PFSK-1 (cell line): ENCODE measurements at regions not wholly inside any gene's neighbourhood (a gene's known extent, or its start where the extent isn't known, plus 50 kb on each side); places are given as distances from the start of the nearest gene placed in this dataset.

ENCODE experiments used
- FOXP2 ChIP-seq: optimal IDR thresholded peaks from 2 replicates; pipeline ENCODE3; 2011; ENCODE audit warnings: borderline replicate concordance, control low read depth, inconsistent platforms; ENCODE audit not compliant: insufficient read depth; ENCODE audit errors: extremely low read length, extremely low read depth
- POLR2AphosphoS5 ChIP-seq: IDR thresholded peaks from 2 replicates; pipeline ENCODE4 v1.6.1; 2012; ENCODE audit warnings: low read depth, mild to moderate bottlenecking, control low read depth, low read length, moderate library complexity
- TF ChIP-seq, protein P1 (sequence below), 2 experiments: IDR thresholded peaks; 2 replicates each; pipeline versions ENCODE4 v1.6.1 to v1.8.0; 2011 to 2012; ENCODE audit warnings: low read depth in 2 of 2, low read length in 2 of 2, control low read depth in 1 of 2, inconsistent platforms in 1 of 2, mild to moderate bottlenecking in 1 of 2, moderate library complexity in 1 of 2; ENCODE audit not compliant: insufficient read depth in 1 of 2

DNA sequence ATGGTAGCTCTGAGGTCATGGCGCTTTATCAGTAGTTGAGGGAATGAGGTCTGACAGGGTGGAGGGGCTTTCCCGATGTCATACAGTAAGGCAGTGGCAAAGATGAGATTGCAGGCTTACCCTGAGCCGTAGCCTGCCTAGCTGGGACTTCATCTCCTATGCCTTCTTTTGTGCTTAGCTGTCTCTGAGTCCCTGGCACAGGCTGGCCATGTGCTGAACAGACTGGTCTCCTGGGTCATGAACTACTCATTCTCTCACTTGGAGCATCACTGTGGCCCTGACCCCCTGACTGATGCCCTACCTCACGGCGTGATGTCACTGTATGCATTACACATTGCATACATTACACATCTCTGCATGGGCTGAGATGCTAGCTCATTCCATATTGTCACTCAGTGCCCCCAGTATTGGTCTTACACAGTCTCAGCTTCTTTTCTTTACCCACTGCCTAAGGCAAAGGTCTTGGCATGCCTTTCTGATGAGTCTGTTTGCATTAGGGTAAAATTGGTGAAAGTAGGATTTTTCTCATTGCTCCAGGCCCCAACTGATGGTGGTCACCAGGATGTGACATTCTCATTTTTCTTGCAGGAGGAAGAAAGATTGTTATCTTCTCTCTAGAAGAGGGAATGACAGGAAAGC, 389.4 kb upstream of the CADM1 start:
- TF ChIP-seq, protein P1, sequence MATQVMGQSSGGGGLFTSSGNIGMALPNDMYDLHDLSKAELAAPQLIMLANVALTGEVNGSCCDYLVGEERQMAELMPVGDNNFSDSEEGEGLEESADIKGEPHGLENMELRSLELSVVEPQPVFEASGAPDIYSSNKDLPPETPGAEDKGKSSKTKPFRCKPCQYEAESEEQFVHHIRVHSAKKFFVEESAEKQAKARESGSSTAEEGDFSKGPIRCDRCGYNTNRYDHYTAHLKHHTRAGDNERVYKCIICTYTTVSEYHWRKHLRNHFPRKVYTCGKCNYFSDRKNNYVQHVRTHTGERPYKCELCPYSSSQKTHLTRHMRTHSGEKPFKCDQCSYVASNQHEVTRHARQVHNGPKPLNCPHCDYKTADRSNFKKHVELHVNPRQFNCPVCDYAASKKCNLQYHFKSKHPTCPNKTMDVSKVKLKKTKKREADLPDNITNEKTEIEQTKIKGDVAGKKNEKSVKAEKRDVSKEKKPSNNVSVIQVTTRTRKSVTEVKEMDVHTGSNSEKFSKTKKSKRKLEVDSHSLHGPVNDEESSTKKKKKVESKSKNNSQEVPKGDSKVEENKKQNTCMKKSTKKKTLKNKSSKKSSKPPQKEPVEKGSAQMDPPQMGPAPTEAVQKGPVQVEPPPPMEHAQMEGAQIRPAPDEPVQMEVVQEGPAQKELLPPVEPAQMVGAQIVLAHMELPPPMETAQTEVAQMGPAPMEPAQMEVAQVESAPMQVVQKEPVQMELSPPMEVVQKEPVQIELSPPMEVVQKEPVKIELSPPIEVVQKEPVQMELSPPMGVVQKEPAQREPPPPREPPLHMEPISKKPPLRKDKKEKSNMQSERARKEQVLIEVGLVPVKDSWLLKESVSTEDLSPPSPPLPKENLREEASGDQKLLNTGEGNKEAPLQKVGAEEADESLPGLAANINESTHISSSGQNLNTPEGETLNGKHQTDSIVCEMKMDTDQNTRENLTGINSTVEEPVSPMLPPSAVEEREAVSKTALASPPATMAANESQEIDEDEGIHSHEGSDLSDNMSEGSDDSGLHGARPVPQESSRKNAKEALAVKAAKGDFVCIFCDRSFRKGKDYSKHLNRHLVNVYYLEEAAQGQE (IDR thresholded peaks at IDR 0.05; ENCODE audit: insufficient read depth in 1 of 2, low read depth in 2 of 2, low read length in 2 of 2): no peak
- TF ChIP-seq POLR2AphosphoS5: no peak
- TF ChIP-seq FOXP2: no peak
